Ovary (tissue), 3 donors: ENCODE measurements at regions not wholly inside any gene's neighbourhood (a gene's known extent, or its start where the extent isn't known, plus 50 kb on each side); places are given as distances from the start of the nearest gene placed in this dataset.

Experiments used
- CTCF ChIP-seq, 3 donors: fragments of 450-650 bp in 2 of 3; fragments of 200-600 bp in 1 of 3; IDR thresholded peaks; one replicate each; pipeline versions ENCODE4 v1.5.1 to v1.8.0; 2016 to 2022; ENCODE audit warnings: antibody characterized with exemption in 3 of 3, mild to moderate bottlenecking in 1 of 3
- POLR2A ChIP-seq: fragments of 450-650 bp; IDR thresholded peaks from one replicate; pipeline ENCODE4 v1.6.1; 2017; ENCODE audit warnings: antibody characterized with exemption, mild to moderate bottlenecking, moderate library complexity
- donor health status: DM: no; HTN: no; CAD: no.

GRCh38 chr15:72912996-72913395 lies 129.4 kb upstream of the ADPGK start:
- TF ChIP-seq POLR2A (no peak), CTCF (IDR thresholded peaks at IDR 0.05) (no peak)
